HG03064 (cell line): ENCODE measurements at regions not wholly inside any gene's neighbourhood (a gene's known extent, or its start where the extent isn't known, plus 50 kb on each side); places are given as distances from the start of the nearest gene placed in this dataset.
"Not testable (repeated sequence)": the region's sequence is repeated elsewhere in the genome, so short reads cannot be mapped to it uniquely, and the experiment has no call there.

Experiments used
- ATAC-seq: cut with Tn5 transposase; IDR thresholded peaks from one replicate; pipeline ENCODE4 v1.9.1; 2021; ENCODE audit warnings: low read depth; ENCODE audit not compliant: unreplicated experiment

DNA sequence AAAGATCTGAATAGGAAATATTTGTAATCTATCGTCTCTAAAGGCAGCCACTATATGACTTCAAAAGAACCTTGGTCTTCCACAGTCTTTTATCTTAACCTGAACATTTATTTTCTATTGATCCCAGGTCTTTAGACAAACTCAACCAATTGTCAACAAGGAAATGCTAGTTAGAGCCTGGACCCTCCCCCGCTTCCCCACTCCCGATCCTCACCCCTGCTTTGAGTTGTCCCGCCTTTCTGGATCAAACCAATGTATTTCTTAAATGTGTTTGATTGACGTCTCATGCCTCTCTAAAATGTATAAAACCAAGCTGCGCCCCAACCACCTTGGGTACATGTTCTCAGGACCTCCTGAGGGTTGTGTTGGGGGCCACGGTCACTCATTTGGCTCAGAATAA lies 506.6 kb downstream of the RPIA start:
- ATAC-seq = not testable (repeated sequence)

DNA sequence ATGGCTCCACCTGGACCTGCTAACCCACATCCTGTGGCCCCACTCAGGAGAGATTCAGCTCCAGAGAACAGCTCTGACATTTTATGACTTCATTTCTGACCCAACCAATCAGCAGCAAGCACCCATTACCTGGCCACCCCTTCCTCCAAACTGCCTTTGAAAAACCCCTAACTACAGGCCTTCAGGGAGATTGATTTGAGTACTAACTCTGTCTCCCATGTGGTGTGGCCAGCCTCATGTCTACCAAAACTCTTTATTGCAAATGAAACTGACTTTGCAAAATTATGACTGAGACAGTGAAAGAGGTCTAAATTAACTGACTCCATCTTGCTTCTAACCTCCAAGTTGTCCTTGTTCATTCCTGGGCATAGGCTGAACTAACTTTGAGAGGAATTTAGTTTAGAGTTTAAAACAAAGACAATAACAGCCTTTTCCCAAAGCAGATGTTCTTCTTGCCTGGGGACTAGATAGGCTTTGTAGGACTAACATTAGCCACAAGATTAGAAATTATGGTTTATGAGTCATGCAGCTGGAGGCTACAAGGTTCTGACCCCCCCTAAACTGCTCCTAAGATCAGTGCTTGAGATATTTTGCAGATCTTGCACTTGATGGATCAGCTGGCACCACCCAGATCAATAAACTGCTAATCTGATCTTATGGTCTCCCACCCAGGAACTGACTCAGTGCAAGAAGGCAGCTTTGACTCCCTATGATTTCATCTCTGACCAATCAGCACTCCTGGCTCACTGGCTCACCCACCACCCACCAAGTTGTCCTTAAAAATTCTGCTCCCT lies 508.2 kb downstream of the RPIA start:
- not testable (repeated sequence) for ATAC-seq

DNA sequence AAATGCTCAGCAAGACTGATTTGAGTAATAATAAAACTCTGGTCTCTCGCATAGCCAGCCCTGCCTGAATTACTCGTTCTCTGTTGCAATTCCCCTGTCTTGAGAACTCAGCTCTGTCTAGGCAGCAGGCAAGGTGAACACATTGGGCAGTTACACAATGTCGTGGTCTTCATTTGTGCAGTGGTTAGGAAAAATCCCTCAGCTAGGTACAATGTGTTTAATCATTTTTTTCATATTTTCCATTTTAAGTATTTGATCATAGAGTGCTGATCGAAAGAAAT lies 508.7 kb downstream of the RPIA start:
- ATAC-seq = not testable (repeated sequence)

DNA sequence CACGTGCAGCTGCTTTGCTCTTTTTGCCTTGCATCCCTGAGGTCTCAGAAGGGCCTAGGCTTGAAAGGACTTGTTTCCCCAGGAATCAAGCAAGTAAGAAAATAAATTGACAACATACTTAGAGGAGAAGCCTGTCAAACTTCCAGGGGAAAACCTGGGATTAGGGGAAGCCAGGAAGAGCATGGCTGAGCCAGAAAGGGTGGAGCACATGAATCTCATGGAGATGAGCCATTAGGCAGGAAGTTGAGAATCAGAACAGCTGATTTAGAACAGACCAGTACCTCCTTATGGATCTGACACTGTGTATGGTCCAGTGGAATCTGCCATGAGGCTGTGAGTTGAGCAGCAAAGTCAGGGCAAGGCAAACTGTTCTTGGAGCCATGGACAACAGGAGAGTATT lies 511.0 kb downstream of the RPIA start:
- ATAC-seq = not testable (repeated sequence)

DNA sequence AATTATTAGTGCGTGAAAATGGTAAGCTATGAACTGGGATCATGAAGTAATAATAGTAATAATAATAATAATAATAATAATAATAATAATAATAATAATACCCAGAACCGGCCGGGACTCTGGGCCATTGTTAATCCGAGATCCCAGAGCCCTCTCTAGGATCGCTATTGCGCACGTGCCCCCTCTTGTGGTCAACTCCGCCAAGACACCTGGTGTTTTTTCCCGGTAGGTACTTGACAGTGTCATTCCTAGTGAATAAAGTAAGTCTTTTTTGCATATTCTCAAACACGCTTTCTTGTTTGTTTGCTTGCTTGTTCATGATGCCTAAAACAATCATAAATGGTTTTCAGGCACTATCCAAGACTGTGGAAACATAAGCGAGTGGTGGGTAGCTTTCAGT lies 513.7 kb downstream of the RPIA start:
- ATAC-seq = not testable (repeated sequence)

DNA sequence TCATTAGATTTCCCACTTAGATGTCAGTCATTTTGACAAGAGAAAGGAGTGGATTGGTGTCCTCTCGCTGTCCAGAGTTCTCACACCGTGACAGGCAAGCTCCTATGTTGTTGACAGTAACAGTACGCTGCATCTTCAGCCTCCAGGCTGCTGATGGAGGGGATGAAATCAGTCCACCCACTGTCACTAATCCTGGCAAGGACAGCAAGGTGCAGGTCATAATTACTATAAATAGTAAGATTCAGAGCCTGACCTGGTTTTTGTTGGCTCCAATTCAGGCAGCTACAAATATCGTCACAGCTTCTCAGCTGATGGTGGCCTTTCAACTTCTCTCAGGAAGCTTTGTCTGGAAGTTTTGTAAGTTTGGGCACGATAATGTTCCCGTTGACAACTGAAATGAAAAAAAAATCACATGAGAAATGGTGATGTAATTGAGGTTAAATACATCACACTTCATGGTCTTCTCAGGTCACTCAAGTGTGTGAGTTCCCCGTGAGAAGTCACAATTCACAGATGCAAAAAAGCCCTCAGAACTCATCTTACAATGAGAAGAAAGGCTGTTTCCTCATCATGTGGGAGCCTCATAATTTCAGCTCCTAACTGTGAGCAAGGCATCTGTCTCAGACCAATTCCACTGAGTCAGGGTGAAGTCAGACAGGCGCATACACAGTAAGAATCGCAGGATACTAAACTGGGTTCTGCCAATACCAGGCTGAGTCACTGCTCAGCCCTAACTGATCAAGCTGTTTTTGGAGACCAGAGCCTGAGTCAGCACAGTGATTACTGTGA lies 516.9 kb downstream of the RPIA start:
- ATAC-seq = not testable (repeated sequence)

DNA sequence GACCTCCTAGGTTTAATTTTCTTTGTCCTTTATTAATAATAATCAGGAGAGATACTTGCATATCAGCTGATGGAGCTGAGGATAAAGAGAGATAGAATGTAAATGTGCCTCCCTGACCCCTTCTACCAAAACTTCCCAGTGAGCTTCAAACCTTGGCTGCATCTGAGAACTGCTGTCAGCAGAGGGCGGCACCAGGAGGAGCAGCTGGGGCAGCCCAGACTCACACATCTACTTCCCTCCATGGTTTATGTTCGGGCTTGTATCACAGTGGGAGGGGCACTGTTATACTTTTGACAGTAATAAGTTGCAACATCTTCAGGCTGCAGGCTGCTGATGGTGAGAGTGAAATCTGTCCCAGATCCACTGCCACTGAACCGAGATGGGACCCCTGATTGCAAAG lies 521.7 kb downstream of the RPIA start:
- ATAC-seq = not testable (repeated sequence)

DNA sequence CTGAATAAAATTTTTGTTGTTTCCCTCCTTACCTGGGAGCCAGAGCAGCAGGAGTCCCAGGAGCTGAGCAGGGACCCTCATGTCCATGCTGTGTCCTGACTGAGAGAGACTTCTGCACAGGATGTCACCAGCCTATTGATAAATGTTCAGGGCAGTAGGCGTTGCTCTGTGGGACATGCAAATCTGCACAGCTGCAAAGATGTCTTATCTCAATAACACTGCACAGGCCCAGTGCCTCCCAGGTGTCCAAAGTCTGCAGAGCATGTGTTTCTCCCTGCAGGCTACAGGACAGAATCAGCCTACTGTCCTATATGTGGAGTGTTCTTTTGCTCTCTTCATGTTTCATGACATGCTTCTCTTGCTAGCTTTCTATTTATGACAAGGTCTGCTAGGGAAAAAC lies 522.3 kb downstream of the RPIA start:
- ATAC-seq = not testable (repeated sequence)

DNA sequence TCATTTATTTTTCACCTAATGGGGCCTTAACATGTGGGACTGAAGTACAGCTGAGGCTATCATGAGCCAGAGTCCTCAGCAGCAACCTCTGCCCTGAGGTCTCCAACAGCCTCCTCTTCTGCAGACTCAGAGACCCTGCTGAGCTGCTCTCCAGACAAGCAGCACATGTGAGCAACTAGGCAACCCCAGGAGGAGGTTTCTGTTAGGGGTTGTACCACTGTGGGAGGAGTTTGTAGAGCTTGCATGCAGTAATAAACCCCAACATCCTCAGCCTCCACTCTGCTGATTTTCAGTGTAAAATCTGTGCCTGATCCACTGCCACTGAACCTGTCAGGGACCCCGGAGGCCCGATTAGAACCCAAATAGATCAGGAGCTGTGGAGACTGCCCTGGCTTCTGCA lies 530.0 kb downstream of the RPIA start:
- ATAC-seq = not testable (repeated sequence)

DNA sequence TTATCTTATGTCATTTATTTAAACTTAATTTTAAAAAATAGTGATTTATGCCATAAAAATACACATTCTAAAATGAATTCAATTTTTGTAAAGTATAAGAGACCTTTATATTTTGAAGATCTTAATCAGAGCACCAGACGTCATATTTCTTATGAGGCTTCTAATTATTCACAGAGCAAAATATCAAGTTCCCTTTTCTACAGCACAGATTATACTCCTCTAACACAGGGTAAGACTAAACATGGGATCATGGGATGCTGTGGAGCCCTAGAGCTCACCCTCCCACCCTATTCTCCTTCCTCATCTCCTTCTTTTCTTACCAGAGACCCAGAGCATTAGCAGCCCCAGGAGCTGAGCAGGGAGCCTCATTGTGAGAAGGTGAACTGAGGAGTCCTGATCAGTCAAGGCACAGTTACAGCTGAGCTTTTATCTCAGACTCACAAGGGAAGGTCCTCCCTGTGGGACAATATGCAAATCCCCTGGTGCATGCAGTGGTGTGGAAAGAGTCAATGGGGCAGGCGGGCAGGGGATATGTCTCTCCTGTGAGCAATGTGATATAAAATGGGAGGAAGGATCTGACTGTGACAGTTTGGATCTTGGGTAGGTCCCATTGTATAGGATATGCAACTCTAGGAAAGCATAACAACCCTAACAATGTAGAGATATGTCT lies 530.7 kb downstream of the RPIA start:
- ATAC-seq = not testable (repeated sequence)

DNA sequence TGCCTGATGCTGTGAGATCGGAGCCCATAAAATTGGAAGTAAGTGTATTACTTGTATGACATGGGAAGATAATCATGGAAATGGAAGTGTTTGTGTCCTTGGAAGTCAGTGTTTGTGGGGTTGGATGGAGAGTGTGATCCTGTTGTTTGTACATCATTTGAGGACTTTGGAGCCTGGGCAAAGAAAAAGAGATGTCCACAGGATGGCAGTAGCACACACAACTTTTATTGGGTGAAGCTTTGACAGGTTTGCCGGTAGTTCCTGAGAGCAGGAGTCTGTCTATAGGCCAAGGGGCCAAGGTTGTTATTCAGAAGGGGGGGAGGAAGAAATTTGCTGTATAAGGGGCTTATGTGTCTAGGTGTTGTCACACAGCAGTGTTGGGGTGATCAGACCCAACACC lies 533.3 kb downstream of the RPIA start:
- not testable (repeated sequence) for ATAC-seq

DNA sequence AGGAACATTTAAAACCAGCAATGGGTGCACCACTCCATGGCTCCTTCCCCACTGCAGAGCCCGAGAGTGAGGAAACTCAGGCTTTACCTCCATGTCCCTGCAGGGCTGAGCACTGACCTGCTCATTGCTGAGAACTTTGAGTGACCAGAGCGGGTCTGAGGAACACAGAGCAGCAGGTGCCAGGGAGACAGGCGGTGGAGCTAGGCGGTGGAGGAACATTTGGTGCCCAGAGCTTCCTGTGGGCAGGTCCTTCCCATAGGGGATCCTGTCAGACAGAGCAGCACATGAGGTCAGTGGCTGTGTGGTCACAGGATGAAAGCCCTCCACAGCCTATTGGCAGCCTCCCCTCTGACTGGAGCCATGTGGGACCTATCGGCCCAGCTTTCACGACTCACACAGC lies 538.5 kb downstream of the RPIA start:
- not testable (repeated sequence) for ATAC-seq

DNA sequence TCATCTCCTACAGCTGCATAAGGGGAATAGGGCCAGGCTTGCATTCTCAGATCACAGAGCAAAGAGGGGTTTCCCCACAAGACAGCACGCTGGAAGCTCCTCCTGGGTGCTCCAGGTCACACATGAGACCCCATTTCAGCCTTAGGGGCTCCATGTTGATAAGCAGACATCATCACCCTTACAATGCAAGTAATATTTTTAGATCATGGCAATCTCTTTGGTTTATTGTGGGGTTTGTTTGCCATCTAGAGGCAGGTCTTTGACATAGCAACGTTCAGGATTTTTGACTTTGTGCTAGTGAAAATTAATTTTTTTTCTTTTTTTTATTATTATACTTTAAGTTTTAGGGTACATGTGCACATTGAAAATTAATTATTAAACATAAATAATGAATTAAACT lies 539.8 kb downstream of the RPIA start:
- not testable (repeated sequence) for ATAC-seq

DNA sequence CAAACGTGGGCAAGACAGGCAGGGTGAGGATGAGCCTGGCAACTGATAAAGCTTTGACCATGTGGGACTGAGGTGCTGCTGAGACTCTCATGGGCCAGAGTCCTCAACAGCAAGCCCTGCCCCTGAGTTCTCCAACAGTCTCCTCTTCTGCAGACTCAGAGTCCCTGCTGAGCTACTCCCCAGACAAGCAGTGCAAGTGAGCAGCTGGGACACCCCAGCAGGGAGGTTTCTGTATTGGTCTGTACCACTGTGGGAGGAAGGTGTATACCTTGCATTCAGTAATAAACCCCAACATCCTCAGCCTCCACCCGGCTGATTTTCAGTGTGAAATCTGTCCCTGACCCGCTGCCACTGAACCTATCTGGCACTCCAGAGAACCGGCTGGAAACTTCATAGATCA lies 542.5 kb downstream of the RPIA start:
- ATAC-seq = not testable (repeated sequence)

DNA sequence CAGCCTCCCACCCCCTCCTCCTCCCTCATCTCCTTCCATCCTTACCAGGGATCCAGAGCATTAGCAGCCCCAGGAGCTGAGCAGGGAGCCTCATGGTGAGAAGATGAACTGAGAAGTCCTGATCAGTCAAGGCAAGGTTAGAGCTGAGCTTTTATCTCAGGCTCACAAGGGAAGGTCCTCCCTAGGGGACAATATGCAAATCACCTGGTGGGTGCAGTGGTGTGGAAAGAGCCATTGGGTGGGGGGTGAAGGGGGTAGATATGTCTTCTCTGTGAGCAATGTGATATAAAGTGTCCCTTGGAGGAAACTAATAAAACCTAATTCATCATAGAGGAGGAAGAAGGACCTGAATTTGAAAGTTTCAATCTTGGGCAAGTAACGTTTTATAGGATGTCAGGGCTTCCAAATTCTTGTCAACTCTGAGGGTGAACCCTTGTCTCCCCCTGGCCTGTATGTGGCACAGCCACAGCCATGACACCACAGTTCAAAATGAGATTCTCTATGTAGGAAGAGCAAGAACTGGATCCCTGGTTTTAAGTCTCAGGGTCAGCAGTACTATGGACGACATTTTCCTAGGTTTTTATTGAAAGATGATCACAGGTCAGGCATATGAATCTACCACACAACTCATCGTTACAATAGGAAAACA lies 543.5 kb downstream of the RPIA start:
- ATAC-seq = not testable (repeated sequence)

DNA sequence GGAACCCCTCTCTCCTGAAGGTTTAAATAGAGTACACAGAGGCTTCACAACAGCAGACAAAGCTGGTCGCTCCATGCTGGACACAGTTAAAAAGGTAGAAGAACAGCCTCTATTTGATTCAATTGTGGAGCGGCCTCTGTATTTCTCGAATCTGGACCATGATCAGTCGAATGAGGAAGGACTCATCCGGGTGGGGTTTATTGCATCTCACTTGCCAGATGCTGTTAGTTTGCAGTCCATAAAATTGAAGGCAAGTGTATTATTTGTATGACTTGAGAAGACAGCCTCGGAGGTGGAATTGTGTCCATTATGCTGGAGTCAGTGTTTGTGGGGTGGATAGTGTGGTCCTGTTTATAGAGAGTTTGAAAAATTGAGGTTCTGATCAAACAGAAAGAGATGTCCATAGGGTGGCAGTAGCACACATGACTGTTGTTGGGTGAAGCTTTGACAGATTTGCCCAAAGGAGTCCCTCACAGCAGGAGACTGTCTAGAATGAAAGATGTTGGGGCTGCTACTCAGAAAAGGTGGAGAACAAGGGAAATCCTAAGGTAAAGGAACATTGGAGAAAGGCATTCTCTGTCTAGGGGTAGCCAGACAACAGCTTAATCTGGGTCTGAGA lies 545.5 kb downstream of the RPIA start:
- not testable (repeated sequence) for ATAC-seq

DNA sequence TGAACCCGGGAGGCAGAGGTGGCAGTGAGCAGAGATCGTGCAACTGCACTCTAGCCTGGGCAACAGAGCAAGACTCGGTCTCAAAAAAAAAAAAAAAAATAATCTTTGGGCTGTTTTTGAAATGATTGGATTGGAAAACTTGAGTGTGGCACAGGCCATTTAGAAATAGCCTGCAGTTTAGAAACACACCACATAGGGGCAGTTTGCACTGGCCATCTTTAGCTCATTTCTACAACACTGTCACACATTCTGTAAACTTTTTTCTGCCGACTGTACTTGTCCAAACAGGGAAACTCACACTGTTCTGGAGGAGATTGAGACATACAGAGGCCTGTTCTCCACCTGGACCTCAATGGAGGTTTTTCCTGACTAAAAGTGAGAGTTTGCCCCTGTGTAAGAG lies 546.3 kb downstream of the RPIA start:
- not testable (repeated sequence) for ATAC-seq

DNA sequence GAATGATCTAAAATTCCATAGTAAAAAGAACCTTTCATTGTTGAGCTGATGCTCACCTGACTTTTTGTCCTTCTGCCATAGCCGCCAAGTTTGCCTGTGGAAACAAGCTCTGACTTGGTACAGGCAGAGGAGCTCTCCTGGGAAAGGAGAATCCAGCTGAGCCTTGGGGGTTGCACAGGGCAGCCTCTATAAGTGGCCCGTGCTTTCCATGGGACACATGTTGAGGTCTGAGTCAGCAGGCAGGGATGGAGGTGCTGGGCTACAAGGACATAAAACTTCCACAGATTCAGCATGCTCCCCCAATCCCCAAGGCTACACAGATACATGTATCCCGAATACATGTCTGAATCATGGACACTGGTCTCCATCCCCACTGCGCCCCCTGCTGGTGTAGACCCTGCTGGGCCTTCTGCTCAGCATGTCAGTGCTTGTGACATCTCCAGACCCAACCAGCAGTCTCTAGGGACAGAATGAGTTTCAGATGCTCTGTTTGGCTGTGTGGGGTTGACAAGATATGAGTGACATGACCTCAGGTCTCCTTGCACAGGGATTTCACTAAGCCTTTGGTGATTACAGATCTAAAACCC lies 551.7 kb downstream of the RPIA start:
- ATAC-seq = not testable (repeated sequence)

DNA sequence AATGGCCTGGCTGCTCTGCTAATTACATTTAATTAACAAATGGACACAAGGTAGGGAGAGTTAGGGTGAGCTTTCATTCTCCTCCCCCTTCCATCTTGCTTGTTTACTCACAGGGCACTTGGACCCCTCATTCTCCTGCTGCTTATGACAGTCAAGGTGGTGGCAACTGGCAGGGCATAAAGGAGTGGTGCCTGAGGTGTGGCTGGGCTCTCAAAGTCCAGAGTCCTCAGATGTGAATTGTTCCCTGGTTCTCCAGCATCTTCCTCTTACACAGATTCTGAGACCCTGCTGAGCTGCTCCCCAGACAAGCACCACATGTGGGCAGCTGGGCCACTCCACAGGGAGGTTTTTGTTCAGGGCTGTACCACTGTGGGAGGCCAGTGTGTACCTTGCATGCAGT lies 552.9 kb downstream of the RPIA start:
- ATAC-seq = not testable (repeated sequence)

DNA sequence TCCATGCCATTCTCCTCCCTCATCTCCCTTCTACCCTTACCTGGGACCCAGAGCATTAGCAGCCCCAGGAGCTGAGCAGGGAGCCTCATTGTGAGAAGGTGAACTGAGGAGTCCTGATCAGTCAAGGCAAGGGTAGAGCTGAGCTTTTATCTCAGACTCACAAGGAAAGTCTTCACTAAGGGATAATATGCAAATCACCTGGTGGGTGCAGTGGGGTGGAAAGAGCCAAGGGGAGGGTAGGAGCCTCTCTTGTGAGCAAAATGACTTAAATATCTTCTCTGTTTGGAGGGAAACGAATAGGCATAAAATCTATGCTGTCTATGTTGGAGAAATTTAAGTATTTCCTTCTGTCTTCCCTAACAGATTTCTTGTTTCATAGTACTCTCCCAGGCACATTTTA lies 554.0 kb downstream of the RPIA start:
- ATAC-seq = not testable (repeated sequence)
